NB4 (cell line): ENCODE measurements at regions not wholly inside any gene's neighbourhood (a gene's known extent, or its start where the extent isn't known, plus 50 kb on each side); places are given as distances from the start of the nearest gene placed in this dataset.
"Not testable (repeated sequence)": the region's sequence is repeated elsewhere in the genome, so short reads cannot be mapped to it uniquely, and the experiment has no call there.

Source experiments
- DNase-seq: peaks from one replicate; pipeline ENCODE4 v3.0.0; 2010; ENCODE audit warnings: low read depth
- H3K4me3 ChIP-seq: one replicate; pipeline ENCODE4 v1.5.1; 2011; ENCODE audit warnings: mild to moderate bottlenecking, low read depth, low read length, moderate library complexity
- MYC ChIP-seq: IDR thresholded peaks from 2 replicates; pipeline ENCODE4 v1.6.1; 2011; ENCODE audit warnings: low read depth, low read length
- POLR2A ChIP-seq: IDR thresholded peaks from 2 replicates; pipeline ENCODE4 v1.6.1; 2011; ENCODE audit warnings: mild to moderate bottlenecking; ENCODE audit not compliant: insufficient read length; ENCODE audit errors: extremely low read depth
- TF ChIP-seq, protein P1 (sequence below): IDR thresholded peaks from one replicate; pipeline ENCODE4 v1.5.1; 2012; ENCODE audit warnings: low read depth, low read length
- TF ChIP-seq, protein P2 (sequence below): IDR thresholded peaks from 2 replicates; pipeline ENCODE4 v1.6.1; 2011; ENCODE audit warnings: low read depth, low read length

DNA sequence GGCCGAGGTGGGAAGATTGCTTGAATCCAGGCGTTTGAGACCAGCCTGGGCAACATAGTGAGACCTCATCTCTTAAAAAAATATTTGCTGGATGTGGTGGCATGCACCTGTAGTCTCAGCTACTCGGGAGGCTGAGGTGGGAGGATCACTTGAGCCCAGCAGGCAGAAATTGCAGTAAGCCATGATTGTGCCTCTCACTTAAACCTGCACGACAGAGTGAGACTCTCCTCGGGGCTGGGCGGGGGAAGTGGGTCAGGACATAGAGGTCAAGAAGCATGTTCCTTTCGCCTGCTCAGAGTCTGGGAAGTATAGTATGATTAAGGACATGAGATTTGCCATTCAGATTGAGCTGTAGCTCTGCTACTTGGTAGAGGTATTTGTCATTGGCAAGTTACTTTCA lies 52.3 kb downstream of the SEPTIN7 start:
- DNase-seq, H3K4me3 ChIP-seq: not testable (repeated sequence)

DNA sequence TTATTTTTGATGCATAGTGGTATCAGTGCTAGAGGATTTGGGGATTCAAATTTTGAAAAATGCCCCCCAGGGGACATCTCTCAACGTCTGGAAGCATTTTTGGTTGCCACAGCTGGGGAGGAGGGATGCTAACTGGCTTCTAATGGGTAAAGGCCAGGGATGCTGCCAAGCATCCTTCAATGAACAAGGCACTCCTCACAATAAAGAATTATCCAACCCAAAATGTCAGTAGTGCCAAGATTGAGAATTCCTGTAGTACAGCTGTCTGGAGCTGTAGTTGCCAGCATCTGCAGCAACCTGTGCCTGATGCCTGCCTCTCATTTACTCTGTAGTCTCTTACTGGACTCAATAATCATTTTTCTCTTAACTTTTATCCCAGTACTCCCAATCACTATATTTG lies 53.5 kb downstream of the SEPTIN7 start:
- DNase-seq, result no peak
- no peak overlapping the region for H3K4me3 ChIP-seq
- TF ChIP-seq POLR2A (no peak), MYC (no peak)
- TF ChIP-seq, protein P1, sequence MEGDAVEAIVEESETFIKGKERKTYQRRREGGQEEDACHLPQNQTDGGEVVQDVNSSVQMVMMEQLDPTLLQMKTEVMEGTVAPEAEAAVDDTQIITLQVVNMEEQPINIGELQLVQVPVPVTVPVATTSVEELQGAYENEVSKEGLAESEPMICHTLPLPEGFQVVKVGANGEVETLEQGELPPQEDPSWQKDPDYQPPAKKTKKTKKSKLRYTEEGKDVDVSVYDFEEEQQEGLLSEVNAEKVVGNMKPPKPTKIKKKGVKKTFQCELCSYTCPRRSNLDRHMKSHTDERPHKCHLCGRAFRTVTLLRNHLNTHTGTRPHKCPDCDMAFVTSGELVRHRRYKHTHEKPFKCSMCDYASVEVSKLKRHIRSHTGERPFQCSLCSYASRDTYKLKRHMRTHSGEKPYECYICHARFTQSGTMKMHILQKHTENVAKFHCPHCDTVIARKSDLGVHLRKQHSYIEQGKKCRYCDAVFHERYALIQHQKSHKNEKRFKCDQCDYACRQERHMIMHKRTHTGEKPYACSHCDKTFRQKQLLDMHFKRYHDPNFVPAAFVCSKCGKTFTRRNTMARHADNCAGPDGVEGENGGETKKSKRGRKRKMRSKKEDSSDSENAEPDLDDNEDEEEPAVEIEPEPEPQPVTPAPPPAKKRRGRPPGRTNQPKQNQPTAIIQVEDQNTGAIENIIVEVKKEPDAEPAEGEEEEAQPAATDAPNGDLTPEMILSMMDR, result no peak
- TF ChIP-seq, protein P2, sequence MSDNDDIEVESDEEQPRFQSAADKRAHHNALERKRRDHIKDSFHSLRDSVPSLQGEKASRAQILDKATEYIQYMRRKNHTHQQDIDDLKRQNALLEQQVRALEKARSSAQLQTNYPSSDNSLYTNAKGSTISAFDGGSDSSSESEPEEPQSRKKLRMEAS, result no peak

DNA sequence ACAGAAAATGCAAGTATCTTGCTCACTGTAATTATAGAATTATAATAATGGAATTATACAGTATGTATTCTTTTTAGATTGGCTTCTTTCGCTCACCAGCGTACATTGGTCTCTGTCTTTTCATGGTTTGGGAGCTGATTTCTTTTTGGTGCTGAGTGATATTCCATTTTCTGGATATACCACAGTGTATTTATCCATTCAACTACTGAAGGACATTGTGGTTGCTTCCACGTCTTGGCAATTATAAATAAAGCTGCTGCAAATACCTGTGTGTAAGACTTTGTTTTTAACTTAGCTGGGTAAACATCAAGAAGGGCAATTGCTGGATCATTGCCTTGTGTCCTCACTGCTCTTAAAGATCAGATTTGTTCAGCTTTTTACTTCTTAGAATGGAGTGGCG lies 55.3 kb downstream of the SEPTIN7 start:
- TF ChIP-seq, protein P2, result no peak
- TF ChIP-seq, protein P1, result no peak
- TF ChIP-seq POLR2A (no peak), MYC (no peak)
- no peak for DNase-seq
- H3K4me3 ChIP-seq, result no peak overlapping the region

DNA sequence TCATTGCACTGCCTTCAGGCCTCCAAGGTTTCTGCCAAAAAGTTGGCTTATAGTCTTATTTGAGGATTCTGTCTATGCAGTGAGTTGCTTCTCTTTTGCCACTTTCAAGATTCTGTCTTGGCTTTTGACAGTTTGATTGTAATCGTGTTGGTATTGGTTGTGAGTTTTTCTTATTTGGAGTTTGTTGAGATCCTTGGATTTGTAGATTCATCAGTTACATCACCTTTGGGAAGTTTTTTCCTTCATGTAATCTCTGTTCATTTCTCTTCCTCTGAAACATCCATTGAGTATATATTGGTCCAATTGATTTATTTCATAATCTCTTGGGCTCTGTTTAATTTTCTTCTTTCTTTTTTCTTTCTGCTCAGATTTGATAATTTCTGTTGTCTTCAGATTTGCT lies 59.8 kb downstream of the SEPTIN7 start:
- TF ChIP-seq, protein P1, result no peak
- TF ChIP-seq MYC (no peak), POLR2A (no peak)
- TF ChIP-seq, protein P2, result no peak
- no peak for DNase-seq
- H3K4me3 ChIP-seq, result no peak overlapping the region

DNA sequence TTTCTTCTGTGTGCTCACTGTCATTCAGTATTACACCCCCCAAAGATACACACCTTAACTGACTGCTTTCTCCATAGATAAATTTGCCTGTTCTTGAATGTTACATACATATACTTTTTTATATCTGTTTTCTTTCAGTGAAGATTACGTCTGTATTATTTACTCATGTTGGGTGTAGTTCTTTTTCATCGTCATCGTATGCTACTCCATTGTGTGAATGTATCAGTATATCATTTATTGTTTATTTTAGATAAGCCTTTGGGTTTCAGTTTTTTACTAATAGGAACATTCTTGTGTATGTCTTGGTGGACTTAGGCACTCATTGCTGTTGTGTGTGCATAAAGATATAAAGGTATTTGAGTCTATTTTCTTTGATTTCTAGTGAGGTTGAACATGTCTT lies 64.4 kb downstream of the SEPTIN7 start:
- DNase-seq, result no peak
- H3K4me3 ChIP-seq, result no peak overlapping the region
- TF ChIP-seq MYC (no peak), POLR2A (no peak)
- TF ChIP-seq, protein P1, result no peak

DNA sequence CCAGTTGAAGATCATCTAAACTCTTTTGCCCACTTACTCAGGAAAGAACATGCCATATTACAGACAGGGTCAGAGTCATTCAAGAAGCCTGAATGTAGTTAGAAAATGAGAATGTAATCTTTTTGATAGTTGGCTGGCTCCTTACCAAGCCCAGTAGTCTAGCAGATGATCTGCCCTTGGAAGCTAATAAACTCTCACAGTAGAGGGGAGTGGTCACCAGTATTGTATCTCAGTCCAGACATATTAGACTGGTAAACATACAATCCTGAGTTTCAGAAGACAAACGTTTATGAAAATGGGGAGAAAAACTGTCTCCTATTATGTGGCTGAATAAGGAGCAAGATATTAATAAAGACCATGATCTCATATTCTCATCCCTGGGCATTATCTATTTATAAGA lies 65.3 kb downstream of the SEPTIN7 start:
- no peak overlapping the region for H3K4me3 ChIP-seq
- no peak for DNase-seq
- TF ChIP-seq MYC (no peak), POLR2A (no peak)
- TF ChIP-seq, protein P1, result no peak
- TF ChIP-seq, protein P2, result no peak

DNA sequence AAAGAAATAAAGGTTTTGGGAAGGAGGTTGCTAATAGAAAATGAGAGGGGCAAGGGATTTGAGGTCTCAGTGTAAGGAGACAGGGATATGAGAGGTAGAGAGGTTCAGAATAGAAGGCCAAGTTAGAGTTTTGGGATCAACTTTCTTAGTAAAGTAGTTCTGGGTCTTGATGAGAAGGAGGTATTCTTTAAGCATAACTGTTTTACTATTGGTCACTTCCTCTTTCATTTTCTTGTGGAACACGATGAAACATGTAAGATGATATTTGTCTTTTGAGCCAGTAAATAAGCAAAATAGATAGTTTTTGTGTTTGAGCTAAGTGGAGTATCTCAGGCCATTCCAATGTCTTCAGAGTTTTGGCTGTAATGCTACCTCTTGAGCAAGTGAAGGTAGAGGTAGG lies 68.3 kb downstream of the SEPTIN7 start:
- peak; percentile 26 for DNase-seq
- H3K4me3 ChIP-seq, result not testable (repeated sequence)
